Hepatic stellate cell (primary cell): ENCODE measurements at regions not wholly inside any gene's neighbourhood (a gene's known extent, or its start where the extent isn't known, plus 50 kb on each side); places are given as distances from the start of the nearest gene placed in this dataset.
"Not testable (repeated sequence)": the region's sequence is repeated elsewhere in the genome, so short reads cannot be mapped to it uniquely, and the experiment has no call there.

Source experiments
- DNase-seq: peaks from one replicate; pipeline ENCODE4 v3.0.0; 2011; ENCODE audit warnings: low spot score

DNA sequence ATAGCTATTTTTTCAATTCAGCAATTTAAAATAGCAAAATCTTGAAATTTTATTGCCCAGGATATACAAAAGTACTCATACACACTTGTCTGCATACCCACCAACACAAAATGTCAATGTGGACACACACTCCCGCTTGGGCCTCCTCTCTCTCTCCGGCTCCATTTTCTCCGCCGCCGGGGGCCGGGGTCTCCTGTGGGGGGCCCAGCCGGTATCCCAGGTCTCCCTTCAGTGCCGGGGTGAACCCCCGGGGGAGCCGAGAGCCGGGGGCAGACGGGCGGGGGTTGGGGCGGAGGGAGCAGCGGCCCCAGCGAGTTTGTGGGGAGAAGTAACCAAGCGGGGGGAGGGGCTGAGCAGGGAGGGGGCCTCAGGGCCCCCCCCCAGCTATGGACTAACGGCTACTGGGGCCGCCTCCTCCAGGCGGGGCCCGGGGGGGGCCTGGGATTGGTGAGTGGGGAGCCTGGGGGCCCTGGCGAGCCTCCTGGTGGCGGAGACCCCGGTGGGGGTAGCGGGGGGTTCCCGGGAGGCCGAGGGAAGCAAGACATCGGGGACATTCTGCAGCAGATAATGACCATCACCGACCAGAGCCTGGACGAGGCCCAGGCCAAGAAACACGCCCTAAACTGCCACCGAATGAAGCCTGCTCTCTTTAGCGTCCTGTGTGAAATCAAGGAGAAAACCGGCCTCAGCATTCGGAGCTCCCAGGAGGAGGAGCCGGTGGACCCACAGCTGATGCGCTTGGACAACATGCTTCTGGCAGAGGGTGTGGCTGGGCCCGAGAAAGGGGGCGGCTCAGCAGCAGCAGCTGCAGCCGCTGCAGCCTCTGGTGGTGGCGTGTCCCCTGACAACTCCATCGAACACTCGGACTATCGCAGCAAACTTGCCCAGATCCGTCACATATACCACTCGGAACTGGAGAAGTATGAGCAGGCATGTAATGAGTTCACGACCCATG is 56.6 kb downstream of the CHST2 start:
- DNase-seq: not testable (repeated sequence)

DNA sequence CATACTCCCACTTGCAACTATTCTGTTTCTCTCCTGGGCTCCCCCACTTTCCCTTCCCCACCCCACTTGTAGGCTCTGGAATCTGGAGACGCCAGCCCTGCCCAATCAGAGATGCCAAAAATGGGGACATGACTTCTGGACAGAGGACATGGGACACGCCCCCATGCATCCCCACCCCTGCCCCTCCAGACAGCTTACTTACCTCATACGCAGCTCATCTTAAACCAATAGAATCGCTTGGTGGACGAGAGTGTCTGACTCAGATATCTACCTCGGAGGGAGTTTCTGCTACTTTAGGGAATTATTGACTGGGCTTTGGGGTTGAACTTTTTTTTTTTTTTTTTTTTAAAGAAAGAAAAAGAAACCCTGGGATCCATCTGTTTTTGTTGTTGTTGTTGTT is 58.4 kb downstream of the CHST2 start:
- DNase-seq: not testable (repeated sequence)

DNA sequence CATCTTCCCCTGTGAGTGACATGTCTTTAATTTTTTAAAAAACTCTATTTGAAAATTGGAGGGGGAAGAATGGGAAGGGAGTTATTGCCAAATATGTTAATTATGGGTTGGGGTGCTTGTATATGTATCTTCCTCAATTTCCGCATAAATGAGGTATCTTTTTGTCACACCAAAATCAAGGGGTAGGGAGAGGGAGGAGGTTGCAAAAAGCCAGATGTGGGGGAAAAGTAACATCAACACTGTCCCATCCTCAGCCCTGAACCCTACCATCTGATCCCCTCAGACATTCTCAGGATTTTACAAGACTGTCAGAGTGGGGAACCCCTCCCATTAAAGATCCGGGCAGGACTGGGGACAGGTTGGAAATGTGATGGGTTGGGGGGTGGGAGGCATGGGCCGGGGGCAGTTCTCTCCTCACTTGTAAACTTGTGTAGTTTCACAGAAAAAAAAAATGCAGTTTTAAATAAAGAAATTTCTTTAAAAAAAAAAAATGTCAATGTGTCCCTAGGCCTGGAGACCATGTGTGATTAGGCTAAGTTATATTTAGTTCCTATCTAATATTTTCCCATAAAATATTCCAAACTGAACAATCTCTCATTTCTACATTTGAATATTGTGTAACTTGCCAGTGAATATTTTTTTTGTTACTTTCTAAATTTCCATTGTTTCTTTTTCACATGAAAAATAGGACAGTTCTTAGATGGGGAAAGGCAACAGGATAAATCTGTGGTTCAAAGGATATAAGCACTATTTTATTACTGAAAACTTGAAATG is 59.4 kb downstream of the CHST2 start:
- DNase-seq: not testable (repeated sequence)

DNA sequence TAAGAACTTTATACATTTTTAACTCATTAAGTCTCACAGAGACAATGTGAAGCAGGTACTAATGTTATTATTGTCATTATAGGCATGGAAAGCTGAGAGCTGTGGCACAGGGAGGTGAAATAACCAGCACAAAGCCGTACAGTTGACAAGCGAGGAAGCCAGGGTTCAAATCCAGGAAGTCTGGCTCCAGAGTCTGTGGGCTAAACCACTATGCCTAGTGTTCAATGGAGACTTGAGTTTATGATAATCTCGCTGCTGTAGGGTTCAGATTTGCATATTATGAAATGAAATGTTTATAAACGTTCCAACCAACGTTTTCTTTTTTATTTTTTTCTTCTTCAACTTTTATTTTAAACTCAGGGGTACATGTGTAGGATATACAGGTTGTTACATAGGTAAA is 60.0 kb downstream of the CHST2 start:
- no peak for DNase-seq

DNA sequence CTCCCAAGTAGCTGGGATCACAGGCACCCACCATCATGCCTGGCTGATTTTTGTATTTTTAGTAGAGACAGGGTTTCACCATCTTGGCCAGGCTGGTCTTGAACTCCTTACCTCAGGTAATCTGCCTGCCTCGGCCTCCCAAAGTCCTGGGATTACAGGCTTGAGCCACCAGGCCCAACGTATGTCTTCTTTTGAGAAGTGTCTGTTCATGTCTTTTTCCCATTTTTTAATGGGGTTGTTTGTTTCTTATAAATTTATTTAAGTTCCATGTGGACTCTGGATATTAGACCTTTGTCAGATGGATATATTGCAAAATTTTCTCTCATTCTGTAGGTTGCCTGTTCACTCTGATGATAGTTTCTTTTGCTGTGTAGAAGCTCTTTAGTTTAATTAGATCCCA is 61.3 kb downstream of the CHST2 start:
- DNase-seq: not testable (repeated sequence)

DNA sequence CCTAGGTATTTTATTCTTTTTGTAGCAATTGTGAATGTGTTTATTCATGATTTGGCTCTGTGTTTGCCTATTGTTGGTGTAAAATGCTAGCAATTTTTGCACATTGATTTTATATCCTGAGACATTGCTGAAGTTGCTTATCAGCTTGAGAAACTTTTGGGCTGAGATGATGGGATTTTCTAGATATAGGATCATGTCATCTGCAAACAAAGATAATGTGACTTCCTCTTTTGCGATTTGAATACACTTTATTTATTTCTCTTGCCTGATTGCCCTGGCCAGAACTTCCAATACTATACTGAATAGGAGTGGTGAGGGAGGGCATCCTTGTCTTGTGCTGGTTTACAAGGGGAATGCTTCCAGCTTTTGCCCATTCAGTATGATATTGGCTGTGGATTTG is 62.4 kb downstream of the CHST2 start:
- DNase-seq: not testable (repeated sequence)

DNA sequence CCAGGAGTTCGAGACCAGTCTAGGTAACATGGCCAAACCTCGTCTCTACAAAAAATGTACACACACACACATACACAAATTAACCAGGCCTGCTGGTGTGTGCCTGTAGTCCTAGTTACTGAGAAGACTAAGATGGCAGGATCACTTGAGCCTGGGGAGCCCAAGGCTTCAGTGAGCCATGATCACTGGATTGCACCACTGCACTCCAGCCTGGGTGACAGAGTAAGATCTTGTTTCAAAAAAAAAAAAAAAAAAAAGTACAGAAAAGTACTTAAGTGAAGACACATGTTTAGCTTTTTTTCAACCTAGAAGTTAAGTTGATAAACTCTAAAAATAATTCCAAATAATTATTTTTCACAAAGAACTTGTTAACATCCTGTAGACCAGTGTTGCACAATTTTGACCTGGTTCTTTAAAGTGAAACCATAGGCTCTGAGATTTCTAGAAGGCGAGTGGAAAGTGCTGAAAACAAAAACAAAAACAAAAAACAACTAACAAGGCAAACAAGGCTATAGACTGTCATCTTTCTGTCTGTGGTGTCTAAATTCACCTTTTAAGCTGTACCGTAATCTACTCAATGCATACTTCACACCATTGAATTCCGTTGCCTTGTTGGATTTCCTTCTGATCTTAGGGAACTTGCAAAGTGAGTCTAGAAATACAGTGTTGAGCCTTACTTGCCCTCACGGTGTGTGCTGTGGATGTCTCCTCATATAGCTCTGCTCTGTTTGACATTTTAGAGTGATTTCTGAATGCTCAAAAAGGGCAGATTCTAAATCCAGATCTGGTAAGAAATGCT is 63.5 kb downstream of the CHST2 start:
- DNase-seq: no peak

DNA sequence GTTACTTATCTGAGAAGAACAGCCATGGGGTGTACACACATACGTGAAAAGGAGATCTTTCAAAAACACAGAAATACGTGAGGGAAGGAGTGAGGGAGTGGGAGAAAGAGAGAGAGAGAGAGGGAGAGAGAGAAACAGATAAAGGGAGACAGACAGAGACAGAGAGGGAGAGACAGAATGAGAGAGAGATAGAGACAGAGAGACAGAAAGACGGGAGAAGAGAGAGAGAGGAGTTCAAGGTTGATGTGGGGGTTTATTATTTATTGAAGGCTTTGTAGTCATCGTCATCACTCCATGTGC is 64.0 kb downstream of the CHST2 start:
- DNase-seq: no peak

DNA sequence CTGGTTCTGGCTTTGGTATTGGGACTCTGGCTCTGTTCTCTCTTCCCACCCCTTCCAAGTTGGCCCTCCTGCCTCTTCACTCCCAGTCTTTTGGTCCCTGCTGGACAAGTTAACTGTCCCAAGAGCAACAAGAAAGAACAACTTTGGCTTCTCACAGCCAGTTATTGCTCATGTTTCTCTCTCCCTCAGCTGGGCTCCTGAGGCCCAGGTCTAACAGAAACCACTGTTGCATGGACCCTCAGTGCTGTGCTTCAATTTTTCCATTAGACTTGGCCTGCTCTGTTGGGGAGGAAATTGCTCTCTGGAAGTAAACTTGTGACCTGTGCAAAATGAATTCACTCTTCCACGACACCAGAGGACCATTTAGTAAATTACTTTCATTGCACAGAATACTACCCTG is 64.5 kb downstream of the CHST2 start:
- no peak for DNase-seq

DNA sequence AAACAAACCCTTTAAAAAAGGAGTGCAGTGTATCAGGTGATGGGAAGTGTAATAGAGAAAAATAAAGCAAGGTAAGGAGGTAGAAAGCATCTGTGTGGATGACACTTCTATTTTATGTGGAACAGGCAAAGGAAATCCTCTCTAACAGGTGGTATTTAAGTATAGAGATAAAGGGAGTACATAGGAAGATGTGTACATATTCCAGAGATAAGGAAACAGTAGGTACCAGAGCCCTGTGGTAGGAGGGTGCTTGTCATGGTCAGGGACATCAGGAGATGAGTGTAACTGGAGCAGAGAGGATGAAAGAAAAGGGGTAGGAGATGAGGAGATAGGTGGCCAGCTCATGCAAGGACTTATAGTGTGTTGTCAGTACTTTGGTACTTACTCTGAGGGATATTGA is 65.8 kb downstream of the CHST2 start:
- DNase-seq: no peak

DNA sequence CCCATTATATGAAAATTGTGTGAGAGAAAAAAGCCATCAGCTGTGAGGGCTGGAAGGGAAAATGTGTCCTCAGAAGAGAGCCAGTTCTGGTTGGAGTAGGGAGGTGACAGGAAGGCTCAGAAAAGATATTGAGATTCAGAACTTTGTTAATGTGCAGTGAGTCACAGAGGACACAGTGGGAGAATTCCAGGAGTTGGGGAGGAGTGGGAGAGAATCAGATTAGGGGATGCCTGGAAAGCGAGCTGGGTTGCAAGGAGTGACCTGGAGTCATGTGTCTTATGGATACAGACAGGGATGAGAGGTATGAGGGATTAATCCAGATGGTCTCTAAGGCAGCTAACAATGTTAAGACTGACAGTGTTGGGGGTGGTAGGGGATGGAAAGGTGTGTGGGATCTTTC is 67.5 kb downstream of the CHST2 start:
- no peak for DNase-seq

DNA sequence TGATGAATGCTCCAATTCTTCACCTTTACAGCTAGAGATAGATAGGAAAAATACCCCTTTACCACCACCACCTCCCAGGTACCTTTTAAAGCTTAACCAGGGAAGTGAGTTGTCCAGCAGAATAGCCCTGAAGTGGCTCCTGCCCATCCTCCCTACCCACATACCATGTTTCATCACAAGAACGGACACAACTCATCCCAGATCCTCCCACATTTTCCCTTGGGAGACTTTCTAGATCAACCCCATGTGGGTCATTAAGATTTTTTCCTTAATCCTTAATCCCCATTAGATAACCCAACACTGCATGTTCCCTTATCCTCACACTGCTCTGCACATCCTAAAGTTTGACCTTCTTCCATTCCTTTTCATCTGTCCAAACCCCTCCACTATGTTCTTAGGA is 69.3 kb downstream of the CHST2 start:
- no peak for DNase-seq

DNA sequence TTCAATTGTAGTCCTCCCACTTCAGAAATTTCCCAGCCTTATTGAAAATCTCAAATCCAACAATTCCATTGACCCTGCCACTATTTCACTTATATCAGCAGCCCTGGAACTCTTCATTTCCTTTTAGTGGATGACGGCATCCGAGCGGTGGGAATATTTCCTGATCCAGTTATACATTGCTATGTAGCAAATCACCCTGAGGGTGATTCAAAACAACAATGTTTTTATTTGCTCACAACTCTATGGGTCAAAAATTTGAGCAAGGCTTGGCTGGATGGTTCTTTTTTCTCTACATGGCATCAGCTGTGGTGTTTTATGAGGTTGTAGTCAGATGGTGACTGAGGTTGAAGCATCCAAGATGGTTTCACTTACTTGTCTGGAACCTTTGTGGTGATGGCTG is 70.5 kb downstream of the CHST2 start:
- DNase-seq: no peak

DNA sequence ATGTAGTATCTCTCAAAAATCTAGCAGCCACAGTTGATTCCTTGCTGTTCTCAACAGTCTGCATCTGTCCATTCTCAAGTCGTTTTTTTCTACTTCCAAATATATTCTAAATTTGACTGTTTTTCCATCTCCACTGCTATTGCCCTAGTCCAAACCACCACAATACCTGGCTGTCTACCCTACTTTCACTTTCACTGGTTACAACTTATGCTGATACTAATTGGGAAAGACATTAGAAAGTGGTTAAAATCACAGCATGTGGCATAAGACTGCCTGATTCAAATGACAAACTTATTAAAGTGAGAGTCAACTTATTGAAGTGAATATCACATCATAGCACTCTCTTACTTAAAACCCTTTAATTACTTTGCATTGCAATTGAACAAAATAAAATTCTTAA is 72.6 kb downstream of the CHST2 start:
- DNase-seq: no peak

DNA sequence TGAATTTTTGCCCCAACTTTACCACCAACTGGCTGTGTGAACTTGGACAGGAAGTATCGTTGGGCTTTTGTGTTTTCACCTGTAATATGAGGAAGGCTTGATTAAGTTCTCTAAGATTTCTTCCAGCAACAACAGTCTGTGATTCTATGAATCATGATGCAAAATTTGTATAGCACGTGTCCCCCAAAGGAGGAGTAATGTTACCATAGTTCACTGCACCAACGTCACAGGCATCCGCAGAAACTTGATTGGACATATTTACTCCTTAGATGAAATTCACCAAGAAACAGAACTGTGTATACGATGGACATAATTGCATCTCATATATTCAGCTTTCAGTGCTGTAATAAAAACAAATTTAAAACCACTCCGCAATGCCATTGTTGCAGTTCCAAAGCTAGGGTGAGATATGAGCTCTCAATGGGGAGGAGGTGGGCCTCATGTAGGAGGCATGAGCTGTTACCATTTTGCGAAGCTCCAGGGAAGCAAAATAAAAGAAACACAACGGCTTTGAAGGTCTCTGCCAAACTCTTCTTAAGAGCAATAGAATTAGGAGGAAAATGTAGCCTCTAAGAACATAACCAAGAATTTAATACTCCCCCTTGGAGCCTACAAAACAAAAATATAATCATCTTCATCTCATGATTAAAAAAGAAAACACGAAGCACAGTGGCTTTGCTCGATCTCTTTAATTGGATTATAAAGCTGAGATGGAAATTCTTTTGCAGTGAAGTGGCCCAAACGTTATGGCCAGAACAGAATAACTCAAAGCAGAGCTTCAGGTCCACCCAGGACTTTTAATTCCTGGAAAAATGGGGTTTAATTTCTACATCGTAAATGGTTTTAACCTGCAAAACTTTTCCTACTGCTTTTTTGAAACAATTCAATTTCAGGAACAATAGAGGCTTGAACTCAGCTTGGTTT is 80.7 kb downstream of the CHST2 start:
- no peak for DNase-seq

DNA sequence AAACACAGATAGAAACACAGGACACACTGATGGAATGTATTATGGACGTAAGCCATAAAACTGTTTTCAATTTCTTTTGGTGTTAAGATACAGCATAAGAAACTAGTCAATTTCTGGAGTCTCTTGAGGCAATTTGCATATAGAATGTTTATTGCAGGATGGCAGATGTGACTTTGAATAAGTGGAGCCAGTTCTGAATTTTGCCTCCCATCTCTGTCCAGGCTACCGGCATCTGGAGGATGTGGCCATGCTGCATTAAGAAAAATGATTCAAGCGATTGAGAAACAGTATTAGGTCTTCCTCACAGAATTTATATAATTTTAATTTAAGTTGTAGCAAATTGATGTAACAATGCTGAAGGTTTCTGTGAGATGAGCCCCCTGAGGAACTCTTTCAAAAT is 81.5 kb downstream of the CHST2 start:
- no peak for DNase-seq

DNA sequence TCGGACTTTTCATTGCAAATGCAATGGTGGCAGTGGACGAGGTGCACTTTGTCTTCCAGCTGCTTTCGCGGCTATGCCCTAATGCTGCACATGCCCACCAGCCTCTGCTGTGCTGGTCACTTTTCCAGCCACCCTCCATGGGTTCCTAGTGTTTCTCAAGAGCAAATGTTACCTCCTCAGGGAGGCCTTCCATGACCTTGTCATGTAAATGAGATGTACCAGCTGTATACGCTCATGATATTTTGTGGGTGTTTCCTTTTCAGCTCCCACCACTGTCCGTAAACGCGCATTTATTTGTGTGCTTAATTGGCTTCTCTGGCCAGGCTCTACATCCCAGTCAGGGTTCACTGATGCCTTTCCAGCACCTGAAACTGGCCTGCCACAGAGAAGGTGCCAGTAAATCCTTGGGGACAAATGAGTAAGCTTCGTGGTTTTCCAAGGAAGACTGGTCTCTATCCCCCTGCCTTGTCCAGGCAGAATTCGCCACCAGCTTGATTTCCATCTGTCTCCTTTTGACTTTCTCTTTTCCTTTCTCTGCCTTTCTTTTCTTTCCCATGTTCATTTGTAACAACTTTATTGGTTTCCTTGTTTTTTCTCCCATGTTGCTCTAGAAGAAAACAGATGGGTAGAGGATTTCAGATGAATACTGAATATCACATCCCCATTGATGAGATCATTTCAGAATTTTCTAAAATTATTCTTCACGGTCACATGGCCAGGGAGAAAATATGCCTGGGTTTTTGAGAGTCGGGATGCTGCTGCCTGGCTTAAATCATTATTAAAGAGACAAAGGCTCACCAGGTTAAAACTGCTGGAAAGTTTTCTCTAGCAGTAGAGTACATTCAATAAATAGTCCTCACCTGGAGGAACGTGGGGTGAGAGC is 82.5 kb downstream of the CHST2 start:
- no peak for DNase-seq

DNA sequence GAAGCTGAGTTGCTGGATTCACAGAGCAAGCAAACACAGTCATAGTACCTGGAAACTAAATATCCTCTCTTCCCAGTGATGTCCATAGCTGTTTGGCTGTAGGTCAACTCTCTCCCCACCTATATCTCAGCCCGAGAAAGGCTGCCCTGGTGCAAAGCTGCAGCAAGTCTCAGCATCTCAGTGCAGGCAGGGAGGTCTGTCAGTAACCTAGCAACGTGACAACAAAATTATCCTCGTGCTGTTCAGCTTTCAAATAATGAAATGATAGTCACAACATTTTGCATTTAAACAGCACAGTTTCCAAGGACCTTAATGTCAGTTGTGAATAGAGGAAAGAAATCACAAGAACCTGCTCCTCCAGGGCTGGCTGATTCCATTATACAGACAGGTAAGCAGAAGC is 83.6 kb downstream of the CHST2 start:
- DNase-seq: no peak

DNA sequence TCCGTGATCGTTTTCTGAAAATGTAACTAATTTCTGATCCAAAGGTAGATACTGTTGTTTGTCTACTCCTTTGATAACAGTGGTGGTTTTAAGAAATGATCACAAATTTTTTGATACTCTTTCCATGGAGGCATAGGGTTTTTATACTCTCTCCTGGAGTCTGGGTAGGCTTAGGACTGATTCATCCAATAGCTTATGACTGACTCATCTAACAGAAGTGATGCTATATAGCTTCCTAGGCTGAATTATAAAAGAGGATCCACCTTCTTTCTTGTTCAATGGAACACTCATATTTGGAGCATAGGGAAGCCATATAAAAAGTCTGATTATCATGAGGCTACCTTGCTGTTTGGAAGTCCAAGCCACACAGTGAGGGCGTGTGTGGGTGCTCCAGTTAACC is 84.3 kb downstream of the CHST2 start:
- DNase-seq: peak; percentile 41

DNA sequence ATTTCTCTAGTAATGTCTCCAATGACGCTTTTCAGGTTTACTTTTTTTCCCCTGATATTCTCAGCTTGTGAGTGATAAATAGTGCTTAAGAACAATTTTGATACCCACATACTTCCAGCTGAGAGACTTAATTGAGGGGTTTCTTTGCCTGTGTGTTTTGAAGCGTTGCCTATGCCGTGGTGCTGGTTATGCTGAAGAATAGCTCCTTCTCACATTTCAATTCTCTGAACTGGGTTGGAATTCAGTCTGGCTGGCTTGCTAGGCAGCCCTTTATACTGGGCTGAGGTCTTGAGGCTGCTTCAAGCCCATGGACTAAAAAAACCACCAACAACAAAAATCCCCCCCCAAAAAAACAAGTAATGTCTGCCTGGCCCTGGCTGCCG is 87.4 kb downstream of the CHST2 start:
- DNase-seq: no peak
